Neural progenitor cell (in vitro differentiated cells): ENCODE measurements at regions not wholly inside any gene's neighbourhood (a gene's known extent, or its start where the extent isn't known, plus 50 kb on each side); places are given as distances from the start of the nearest gene placed in this dataset.
A peak's percentile ranks its signal among the peaks of the same experiment; 100 is the strongest.

Experiments
- DNase-seq: peaks from one replicate; pipeline ENCODE4 v3.0.0-alpha.2; 2016; ENCODE audit warnings: low spot score
- H2AFZ ChIP-seq: fragments of 200-600 bp; sonication (generic); replicated peaks from 2 replicates; pipeline ENCODE4 v1.6.1; 2016; ENCODE audit warnings: antibody characterized with exemption
- H3F3A ChIP-seq: fragments of 200-600 bp; sonication (generic); 2 replicates; pipeline ENCODE4 v1.6.1; 2016; ENCODE audit warnings: antibody characterized with exemption, low read depth
- H3K27ac ChIP-seq: fragments of 200-600 bp; sonication (generic); 2 replicates; pipeline ENCODE4 v1.5.1; 2016; ENCODE audit warnings: mild to moderate bottlenecking
- H3K27me3 ChIP-seq: fragments of 200-600 bp; sonication (generic); 2 replicates; pipeline ENCODE4 v1.6.1; 2016; ENCODE audit warnings: mild to moderate bottlenecking, moderate library complexity
- H3K36me3 ChIP-seq: fragments of 200-600 bp; sonication (generic); 2 replicates; pipeline ENCODE4 v1.5.1; 2016
- H3K4me1 ChIP-seq: fragments of 200-600 bp; sonication (generic); 2 replicates; pipeline ENCODE4 v1.6.1; 2016; ENCODE audit warnings: mixed run types
- H3K4me2 ChIP-seq: fragments of 200-600 bp; sonication (generic); 2 replicates; pipeline ENCODE4 v1.6.1; 2016
- H3K4me3 ChIP-seq: fragments of 200-600 bp; sonication (generic); 2 replicates; pipeline ENCODE4 v1.5.1; 2016
- H3K79me2 ChIP-seq: fragments of 200-600 bp; sonication (generic); 2 replicates; pipeline ENCODE4 v1.6.1; 2016; ENCODE audit warnings: low read depth
- H3K9ac ChIP-seq: fragments of 200-600 bp; sonication (generic); 2 replicates; pipeline ENCODE4 v1.6.1; 2016
- H3K9me3 ChIP-seq: fragments of 200-600 bp; sonication (generic); 2 replicates; pipeline ENCODE4 v1.5.1; 2016; ENCODE audit warnings: low read depth
- H4K20me1 ChIP-seq: fragments of 200-600 bp; sonication (generic); 2 replicates; pipeline ENCODE4 v1.6.1; 2016; ENCODE audit warnings: low read depth
- H3K27ac Mint-ChIP-seq: 3 replicates; pipeline ENCODE4 v1.8.0; 2021; ENCODE audit warnings: mixed read lengths
- H3K27me3 Mint-ChIP-seq: 2 replicates; pipeline ENCODE4 v1.8.0; 2022; ENCODE audit warnings: low read depth, mild to moderate bottlenecking, inconsistent platforms, moderate library complexity, mixed read lengths; ENCODE audit not compliant: insufficient read depth
- H3K36me3 Mint-ChIP-seq: 3 replicates; pipeline ENCODE4 v1.8.0; 2021; ENCODE audit warnings: mixed read lengths
- H3K4me1 Mint-ChIP-seq: 3 replicates; pipeline ENCODE4 v1.8.0; 2021; ENCODE audit warnings: mixed read lengths
- H3K4me3 Mint-ChIP-seq: 3 replicates; pipeline ENCODE4 v1.8.0; 2021; ENCODE audit warnings: mild to moderate bottlenecking, moderate library complexity, mixed read lengths
- H3K9me3 Mint-ChIP-seq: 3 replicates; pipeline ENCODE4 v1.8.0; 2020; ENCODE audit warnings: mixed read lengths
- EZH2 ChIP-seq: fragments of 200-600 bp; sonication (generic); IDR thresholded peaks from 2 replicates; pipeline ENCODE4 v1.6.1; 2017; ENCODE audit warnings: antibody characterized with exemption, mild to moderate bottlenecking, moderate library complexity
- EZH2phosphoT487 ChIP-seq: fragments of 200-600 bp; sonication (generic); IDR thresholded peaks from 2 replicates; pipeline ENCODE4 v1.6.1; 2017; ENCODE audit warnings: antibody characterized with exemption
- TF ChIP-seq, protein P1 (sequence below): fragments of 200-600 bp; sonication (generic); IDR thresholded peaks from 2 replicates; pipeline ENCODE4 v1.5.1; 2017; ENCODE audit warnings: antibody characterized with exemption, mild to moderate bottlenecking

DNA sequence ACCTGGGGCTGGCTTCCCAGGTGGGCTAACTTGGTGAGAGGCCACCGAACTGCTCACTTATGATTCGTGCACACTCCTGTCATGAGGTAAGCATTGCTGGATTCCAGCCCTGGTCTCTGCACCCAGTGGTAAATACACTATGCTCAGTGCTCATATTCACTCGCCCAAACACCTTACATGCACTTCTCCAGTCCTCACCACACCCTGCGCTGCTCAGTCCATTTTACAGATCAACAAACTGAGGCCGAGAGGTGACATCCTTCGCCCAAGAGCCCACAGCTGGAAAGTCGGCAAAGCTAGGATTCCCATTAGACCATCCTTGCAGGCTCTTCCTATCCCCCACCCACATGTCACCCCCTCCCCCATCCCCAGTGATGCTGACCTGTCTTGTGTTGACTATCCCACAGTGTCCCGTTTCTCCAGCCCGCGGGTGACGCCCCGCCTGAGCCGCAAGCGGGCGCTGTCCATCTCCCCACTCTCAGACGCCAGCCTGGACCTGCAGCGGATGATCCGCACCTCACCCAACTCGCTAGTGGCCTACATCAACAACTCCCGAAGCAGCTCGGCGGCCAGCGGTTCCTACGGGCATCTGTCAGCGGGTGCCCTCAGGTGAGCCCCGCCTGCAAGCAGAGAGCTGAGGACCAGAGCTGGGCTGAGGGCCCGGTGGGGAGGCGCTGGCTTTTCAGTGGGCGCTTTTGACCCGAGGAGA, 232.8 kb downstream of the GLI2 start:
- Histone ChIP-seq H3F3A (no peaks in the 10 kb centered on the region), H3K4me2 (no peak overlapping the region), H3K27ac (no peak overlapping the region), H4K20me1 (peaks cover 15% of the 10 kb centered on the region), H3K27me3 (no peaks in the 10 kb centered on the region), H3K36me3 (no peaks in the 10 kb centered on the region), H3K4me3 (no peak overlapping the region), H3K9me3 (no peaks in the 10 kb centered on the region), H2AFZ (no peak overlapping the region), H3K79me2 (no peaks in the 10 kb centered on the region), H3K4me1 (no peaks in the 10 kb centered on the region), H3K9ac (no peak overlapping the region)
- Mint-ChIP-seq H3K36me3 (peaks cover 38% of the 10 kb centered on the region), H3K27me3 (peaks cover 2% of the 10 kb centered on the region), H3K9me3 (no peaks in the 10 kb centered on the region), H3K4me3 (no peak overlapping the region), H3K27ac (peak overlapping the region; percentile 50), H3K4me1 (peaks cover 10% of the 10 kb centered on the region)
- TF ChIP-seq EZH2 (no peak), EZH2phosphoT487 (no peak)
- TF ChIP-seq, protein P1, sequence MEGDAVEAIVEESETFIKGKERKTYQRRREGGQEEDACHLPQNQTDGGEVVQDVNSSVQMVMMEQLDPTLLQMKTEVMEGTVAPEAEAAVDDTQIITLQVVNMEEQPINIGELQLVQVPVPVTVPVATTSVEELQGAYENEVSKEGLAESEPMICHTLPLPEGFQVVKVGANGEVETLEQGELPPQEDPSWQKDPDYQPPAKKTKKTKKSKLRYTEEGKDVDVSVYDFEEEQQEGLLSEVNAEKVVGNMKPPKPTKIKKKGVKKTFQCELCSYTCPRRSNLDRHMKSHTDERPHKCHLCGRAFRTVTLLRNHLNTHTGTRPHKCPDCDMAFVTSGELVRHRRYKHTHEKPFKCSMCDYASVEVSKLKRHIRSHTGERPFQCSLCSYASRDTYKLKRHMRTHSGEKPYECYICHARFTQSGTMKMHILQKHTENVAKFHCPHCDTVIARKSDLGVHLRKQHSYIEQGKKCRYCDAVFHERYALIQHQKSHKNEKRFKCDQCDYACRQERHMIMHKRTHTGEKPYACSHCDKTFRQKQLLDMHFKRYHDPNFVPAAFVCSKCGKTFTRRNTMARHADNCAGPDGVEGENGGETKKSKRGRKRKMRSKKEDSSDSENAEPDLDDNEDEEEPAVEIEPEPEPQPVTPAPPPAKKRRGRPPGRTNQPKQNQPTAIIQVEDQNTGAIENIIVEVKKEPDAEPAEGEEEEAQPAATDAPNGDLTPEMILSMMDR, result no peak
- DNase-seq, result no peak

DNA sequence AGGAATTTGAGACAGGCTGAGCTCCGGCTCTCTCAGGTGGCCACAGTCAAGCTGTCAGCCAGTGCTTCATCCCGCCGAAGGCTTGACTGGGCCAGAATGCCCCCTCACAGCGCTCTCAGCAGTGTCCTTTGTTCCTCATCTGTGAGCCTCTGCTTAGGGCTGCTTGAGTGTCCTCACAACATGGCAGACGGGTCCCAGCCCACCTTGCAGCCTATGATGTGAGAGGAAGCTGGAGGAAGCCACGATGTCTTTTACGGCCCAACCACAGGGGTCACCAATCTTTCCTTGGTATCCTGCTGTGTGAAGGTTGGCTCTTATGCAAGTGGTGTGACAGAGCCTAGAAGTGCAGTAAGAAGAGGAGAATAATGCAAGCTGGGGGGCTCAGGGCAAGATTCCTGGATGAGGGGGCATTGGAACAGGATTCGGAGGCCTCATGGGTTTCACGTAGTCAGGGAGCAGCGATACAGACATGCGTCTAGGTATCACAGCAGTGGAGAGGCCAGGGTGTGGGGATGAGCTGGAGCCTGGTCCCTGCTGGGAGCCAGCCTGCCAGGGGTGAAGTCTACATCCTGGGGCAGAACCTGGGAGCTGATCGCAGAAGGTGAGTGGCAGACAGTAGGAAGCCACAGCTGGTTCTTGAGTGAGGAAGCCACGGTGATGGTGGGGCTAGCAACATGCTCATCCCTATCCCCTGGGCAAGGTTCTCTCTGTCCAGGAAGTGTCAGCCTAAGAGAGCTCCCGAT, 234.1 kb downstream of the GLI2 start:
- Mint-ChIP-seq H3K36me3 (peaks cover 33% of the 10 kb centered on the region), H3K27ac (peak overlapping the region; percentile 82), H3K9me3 (no peaks in the 10 kb centered on the region), H3K4me3 (no peak overlapping the region), H3K27me3 (peaks cover 3% of the 10 kb centered on the region), H3K4me1 (no peaks in the 10 kb centered on the region)
- H3K27me3 ChIP-seq, result no peaks in the 10 kb centered on the region
- peak; percentile 15 for DNase-seq
- no peaks in the 10 kb centered on the region for H3F3A ChIP-seq
- no peak overlapping the region for H3K27ac ChIP-seq
- no peaks in the 10 kb centered on the region for H3K4me1 ChIP-seq
- no peaks in the 10 kb centered on the region for H3K9me3 ChIP-seq
- TF ChIP-seq, protein P1, result no peak
- TF ChIP-seq EZH2phosphoT487 (no peak), EZH2 (no peak)
- no peaks in the 10 kb centered on the region for H3K79me2 ChIP-seq
- no peaks in the 10 kb centered on the region for H3K36me3 ChIP-seq
- H3K9ac ChIP-seq, result no peak overlapping the region
- H2AFZ ChIP-seq, result no peak overlapping the region
- H4K20me1 ChIP-seq, result peaks cover 2% of the 10 kb centered on the region
- H3K4me3 ChIP-seq, result no peak overlapping the region
- no peak overlapping the region for H3K4me2 ChIP-seq

DNA sequence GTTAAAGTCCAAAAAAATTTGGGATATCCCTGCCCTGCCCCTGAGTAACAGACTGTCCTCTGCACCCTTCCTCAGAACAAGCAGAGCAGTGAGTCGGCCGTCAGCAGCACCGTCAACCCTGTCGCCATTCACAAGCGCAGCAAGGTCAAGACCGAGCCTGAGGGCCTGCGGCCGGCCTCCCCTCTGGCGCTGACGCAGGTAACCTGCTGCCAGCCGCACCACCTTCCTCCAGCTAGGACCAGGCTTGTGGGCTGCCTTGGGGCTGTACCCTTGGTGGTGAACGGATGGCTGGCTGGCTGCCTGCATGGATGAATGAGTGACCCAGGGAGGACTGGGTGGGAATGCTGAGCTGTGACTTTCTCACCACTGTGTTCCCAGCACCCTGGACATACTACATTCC, 236.2 kb downstream of the GLI2 start:
- Histone ChIP-seq H4K20me1 (no peaks in the 10 kb centered on the region), H3F3A (no peaks in the 10 kb centered on the region), H3K9me3 (no peaks in the 10 kb centered on the region), H3K79me2 (no peaks in the 10 kb centered on the region), H3K4me2 (no peak overlapping the region), H3K27me3 (no peaks in the 10 kb centered on the region), H3K36me3 (no peaks in the 10 kb centered on the region), H3K4me3 (no peak overlapping the region), H3K27ac (no peak overlapping the region), H2AFZ (no peak overlapping the region), H3K9ac (no peak overlapping the region), H3K4me1 (no peaks in the 10 kb centered on the region)
- no peak for DNase-seq
- peak overlapping the region; percentile 26 for H3K27ac Mint-ChIP-seq
- peaks cover 38% of the 10 kb centered on the region for H3K36me3 Mint-ChIP-seq
- H3K27me3 Mint-ChIP-seq, result peaks cover 6% of the 10 kb centered on the region
- H3K9me3 Mint-ChIP-seq, result no peaks in the 10 kb centered on the region
- no peaks in the 10 kb centered on the region for H3K4me1 Mint-ChIP-seq
- TF ChIP-seq, protein P1, result no peak
- TF ChIP-seq EZH2, result no peak
- no peak for TF ChIP-seq EZH2phosphoT487
- H3K4me3 Mint-ChIP-seq, result no peak overlapping the region
